CD8-positive, alpha-beta memory T cell (primary cell): ENCODE measurements at regions not wholly inside any gene's neighbourhood (a gene's known extent, or its start where the extent isn't known, plus 50 kb on each side); places are given as distances from the start of the nearest gene placed in this dataset.

Experiments
- CTCF ChIA-PET: fragments of 350-600 bp; sonication (Branson Sonifier 250); formaldehyde crosslinking; loops from one replicate; lab custom pipeline; 2021; ENCODE audit warnings: antibody characterized with exemption; lab: Charles Lee
- POLR2A ChIA-PET: fragments of 350-600 bp; sonication (Branson Sonifier 250); formaldehyde crosslinking; loops from one replicate; lab custom pipeline; 2021; ENCODE audit warnings: antibody characterized with exemption; lab: Charles Lee
- DNase-seq, 5 donors: peaks; one replicate each; pipeline versions ENCODE4 v3.0.0 to v3.0.0-alpha.2; 2020 to 2022; ENCODE audit warnings: mixed read lengths in 1 of 5
- H3K27ac ChIP-seq: one replicate; pipeline ENCODE4 v1.7.0; 2013; ENCODE audit warnings: low read depth, mild to moderate bottlenecking, low read length, moderate library complexity
- H3K27me3 ChIP-seq: 2 replicates; pipeline ENCODE4 v1.7.0; 2013; ENCODE audit warnings: low read length, mild to moderate bottlenecking; ENCODE audit not compliant: insufficient read depth, poor library complexity, severe bottlenecking
- H3K36me3 ChIP-seq: 2 replicates; pipeline ENCODE4 v1.7.0; 2013; ENCODE audit warnings: mild to moderate bottlenecking, low read length, moderate library complexity; ENCODE audit not compliant: insufficient read depth
- H3K4me1 ChIP-seq: 2 replicates; pipeline ENCODE4 v1.7.0; 2013; ENCODE audit warnings: mild to moderate bottlenecking, low read length, moderate library complexity; ENCODE audit not compliant: insufficient read depth
- H3K4me3 ChIP-seq: 2 replicates; pipeline ENCODE4 v1.7.0; 2013; ENCODE audit warnings: mild to moderate bottlenecking, low read length
- H3K9me3 ChIP-seq: 2 replicates; pipeline ENCODE4 v1.7.0; 2013; ENCODE audit warnings: mild to moderate bottlenecking, low read length
- H3K27ac Mint-ChIP-seq, 8 donors: one replicate each; pipeline ENCODE4 v1.8.0; 2020 to 2021; ENCODE audit warnings: mixed read lengths in 8 of 8, mild to moderate bottlenecking in 6 of 8, inconsistent platforms in 3 of 8, moderate library complexity in 3 of 8
- H3K27me3 Mint-ChIP-seq, 2 donors: one replicate each; pipeline ENCODE4 v1.8.0; 2020 to 2021; ENCODE audit warnings: mixed read lengths in 2 of 2, mild to moderate bottlenecking in 1 of 2, moderate library complexity in 1 of 2
- H3K36me3 Mint-ChIP-seq, 3 donors: one replicate each; pipeline ENCODE4 v1.8.0; 2020 to 2021; ENCODE audit warnings: mixed read lengths in 3 of 3, inconsistent platforms in 1 of 3, mild to moderate bottlenecking in 1 of 3
- H3K4me1 Mint-ChIP-seq, 3 donors: one replicate each; pipeline ENCODE4 v1.8.0; 2020 to 2021; ENCODE audit warnings: mixed read lengths in 3 of 3, inconsistent platforms in 1 of 3, mild to moderate bottlenecking in 1 of 3
- H3K4me3 Mint-ChIP-seq, 7 donors: one replicate each; pipeline ENCODE4 v1.8.0; 2020 to 2021; ENCODE audit warnings: mixed read lengths in 7 of 7, mild to moderate bottlenecking in 6 of 7, moderate library complexity in 4 of 7, inconsistent platforms in 2 of 7
- H3K9me3 Mint-ChIP-seq, 5 donors: one replicate each; pipeline ENCODE4 v1.8.0; 2020 to 2022; ENCODE audit warnings: mixed read lengths in 5 of 5, mild to moderate bottlenecking in 3 of 5, moderate library complexity in 2 of 5, inconsistent platforms in 1 of 5

DNA sequence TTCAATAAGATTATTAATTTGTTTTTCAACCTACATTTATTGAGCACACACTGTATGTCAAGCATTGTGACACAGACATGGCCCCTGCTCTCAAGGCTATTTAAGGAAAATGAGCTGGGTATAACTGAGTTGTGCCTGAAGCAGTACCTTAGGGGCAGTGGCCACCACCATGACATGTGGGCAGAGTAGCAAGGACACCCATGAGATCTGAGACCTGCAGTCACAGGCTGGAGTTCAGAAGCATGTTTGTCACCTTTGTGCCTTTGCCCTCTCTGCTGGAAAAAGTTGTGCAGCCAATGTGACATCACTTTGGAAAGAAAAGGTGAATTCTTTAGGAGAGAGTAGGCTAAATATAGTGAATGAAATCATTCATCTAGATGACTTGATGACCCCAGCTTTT lies 501.3 kb downstream of the BCOR start:
- Mint-ChIP-seq H3K9me3 (no peaks in the 10 kb centered on the region), H3K36me3 (no peaks in the 10 kb centered on the region), H3K27ac (no peak overlapping the region), H3K27me3 (peaks cover 0 to 9% of the 10 kb centered on the region in 2 donors), H3K4me3 (no peak overlapping the region), H3K4me1 (no peaks in the 10 kb centered on the region)
- DNase-seq, result no peak
- POLR2A ChIA-PET, result no interaction called here
- Histone ChIP-seq H3K27me3 (no peaks in the 10 kb centered on the region), H3K4me3 (no peak overlapping the region), H3K9me3 (no peaks in the 10 kb centered on the region), H3K27ac (no peak overlapping the region), H3K36me3 (no peaks in the 10 kb centered on the region), H3K4me1 (no peaks in the 10 kb centered on the region)
- CTCF ChIA-PET, result no interaction called here

DNA sequence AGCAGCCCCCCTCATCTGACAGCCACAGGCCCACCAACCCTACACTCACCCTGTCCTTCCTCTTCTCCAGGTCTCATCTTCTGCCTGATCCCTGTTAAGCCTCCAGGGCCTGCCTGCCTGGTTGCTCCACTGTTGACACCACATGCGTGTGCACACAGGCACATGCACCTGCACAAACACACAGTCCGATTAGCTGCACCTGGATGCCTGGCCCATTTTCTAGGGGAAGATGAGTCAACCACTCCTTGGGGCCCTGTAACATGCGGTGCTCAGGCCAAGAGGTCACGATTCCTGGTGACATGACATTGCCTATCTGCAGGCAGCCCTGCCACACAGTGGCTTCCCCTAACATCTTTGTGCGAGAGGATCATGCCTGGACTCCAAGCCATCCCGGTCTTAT lies 498.4 kb downstream of the BCOR start:
- H3K27me3 Mint-ChIP-seq, result peaks cover 4 to 7% of the 10 kb centered on the region in 2 donors
- Histone ChIP-seq H3K36me3 (no peaks in the 10 kb centered on the region), H3K9me3 (no peaks in the 10 kb centered on the region), H3K4me1 (no peaks in the 10 kb centered on the region), H3K4me3 (no peak overlapping the region), H3K27me3 (no peaks in the 10 kb centered on the region), H3K27ac (no peak overlapping the region)
- no peaks in the 10 kb centered on the region for H3K36me3 Mint-ChIP-seq
- ChIA-PET CTCF (no interaction called here), POLR2A (no interaction called here)
- no peak overlapping the region for H3K4me3 Mint-ChIP-seq
- H3K9me3 Mint-ChIP-seq, result no peaks in the 10 kb centered on the region
- H3K4me1 Mint-ChIP-seq, result no peaks in the 10 kb centered on the region
- no peak overlapping the region for H3K27ac Mint-ChIP-seq
- DNase-seq, result no peak

DNA sequence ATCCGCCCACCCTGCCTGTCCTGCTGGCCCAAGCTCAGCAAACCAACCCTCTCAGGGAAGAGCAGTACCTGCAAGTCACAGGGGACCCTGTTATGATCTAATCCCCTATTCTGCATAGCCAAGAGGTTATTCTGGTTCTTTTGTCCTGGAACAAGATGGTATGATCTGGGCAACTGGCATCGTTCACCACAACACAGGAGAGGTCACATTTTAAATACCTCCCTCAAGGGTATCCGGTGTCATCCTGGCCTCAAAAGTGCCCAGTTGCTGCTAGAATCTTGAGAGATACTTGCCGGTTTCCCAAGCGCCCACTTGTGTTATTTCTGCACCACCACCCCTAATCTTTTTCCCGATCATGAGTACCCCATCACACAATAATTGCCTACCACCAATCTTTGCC lies 497.5 kb downstream of the BCOR start:
- Histone ChIP-seq H3K27me3 (no peaks in the 10 kb centered on the region), H3K4me1 (no peaks in the 10 kb centered on the region), H3K4me3 (no peak overlapping the region), H3K27ac (no peak overlapping the region), H3K36me3 (no peaks in the 10 kb centered on the region), H3K9me3 (no peaks in the 10 kb centered on the region)
- peaks cover 4 to 10% of the 10 kb centered on the region in 2 donors for H3K27me3 Mint-ChIP-seq
- H3K4me3 Mint-ChIP-seq, result no peak overlapping the region
- H3K27ac Mint-ChIP-seq, result no peak overlapping the region
- no peaks in the 10 kb centered on the region for H3K9me3 Mint-ChIP-seq
- H3K4me1 Mint-ChIP-seq, result no peaks in the 10 kb centered on the region
- CTCF ChIA-PET, result no interaction called here
- no peak for DNase-seq
- no peaks in the 10 kb centered on the region for H3K36me3 Mint-ChIP-seq
- POLR2A ChIA-PET, result no interaction called here

DNA sequence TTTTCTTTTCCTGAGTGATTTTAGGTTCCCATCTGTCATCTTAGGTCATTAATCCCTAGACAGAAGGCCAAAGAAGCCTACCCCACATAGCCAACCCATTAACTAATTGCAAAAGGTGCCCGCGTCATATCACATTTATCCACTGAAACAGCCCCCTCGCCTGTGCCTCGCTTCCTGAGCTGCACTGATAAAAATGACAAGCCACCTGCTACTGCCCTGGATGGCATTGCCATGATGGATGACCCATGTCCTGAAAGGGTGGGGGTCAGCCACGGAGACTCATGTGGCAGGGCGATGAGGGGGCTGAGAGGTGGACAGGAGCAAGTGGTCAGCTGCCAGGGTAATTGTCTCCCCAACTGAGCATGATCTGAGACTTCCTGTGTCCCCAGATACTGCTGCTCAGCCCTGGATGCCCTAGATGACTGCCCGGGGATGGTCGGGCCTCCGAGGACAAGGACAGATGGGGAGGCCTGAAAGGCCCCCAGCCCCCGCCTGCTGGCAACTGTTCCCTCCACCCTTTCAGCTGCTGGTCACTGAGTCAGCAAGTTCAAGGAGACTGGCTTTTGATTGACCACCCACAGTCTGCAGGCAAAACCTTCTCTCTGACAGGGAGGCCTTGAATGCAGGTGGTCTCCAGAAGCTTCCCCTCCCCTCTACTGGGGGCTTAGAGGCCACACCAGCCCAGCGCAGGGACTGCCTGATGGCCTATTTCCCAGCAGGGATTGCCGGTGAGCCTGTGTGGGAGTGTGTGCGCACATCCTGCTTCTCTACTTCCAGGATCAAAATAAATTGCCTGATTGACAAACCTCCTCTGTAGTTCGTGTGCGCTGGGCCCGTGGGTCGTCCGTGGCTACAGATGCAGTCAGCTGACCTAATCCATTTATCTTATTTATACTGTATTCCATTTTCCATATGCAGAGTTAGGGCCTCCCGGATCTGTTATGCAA lies 496.3 kb downstream of the BCOR start:
- no peaks in the 10 kb centered on the region for H3K9me3 Mint-ChIP-seq
- H3K27ac Mint-ChIP-seq, result no peak overlapping the region
- no peaks in the 10 kb centered on the region for H3K27me3 ChIP-seq
- peaks cover 8 to 17% of the 10 kb centered on the region in 2 donors for H3K27me3 Mint-ChIP-seq
- no peaks in the 10 kb centered on the region for H3K4me1 ChIP-seq
- ChIA-PET CTCF (no interaction called here), POLR2A (no interaction called here)
- H3K27ac ChIP-seq, result no peak overlapping the region
- H3K4me3 Mint-ChIP-seq, result no peak overlapping the region
- no peaks in the 10 kb centered on the region for H3K9me3 ChIP-seq
- H3K4me1 Mint-ChIP-seq, result no peaks in the 10 kb centered on the region
- no peak for DNase-seq
- H3K4me3 ChIP-seq, result no peak overlapping the region
- H3K36me3 Mint-ChIP-seq, result no peaks in the 10 kb centered on the region
- H3K36me3 ChIP-seq, result no peaks in the 10 kb centered on the region

DNA sequence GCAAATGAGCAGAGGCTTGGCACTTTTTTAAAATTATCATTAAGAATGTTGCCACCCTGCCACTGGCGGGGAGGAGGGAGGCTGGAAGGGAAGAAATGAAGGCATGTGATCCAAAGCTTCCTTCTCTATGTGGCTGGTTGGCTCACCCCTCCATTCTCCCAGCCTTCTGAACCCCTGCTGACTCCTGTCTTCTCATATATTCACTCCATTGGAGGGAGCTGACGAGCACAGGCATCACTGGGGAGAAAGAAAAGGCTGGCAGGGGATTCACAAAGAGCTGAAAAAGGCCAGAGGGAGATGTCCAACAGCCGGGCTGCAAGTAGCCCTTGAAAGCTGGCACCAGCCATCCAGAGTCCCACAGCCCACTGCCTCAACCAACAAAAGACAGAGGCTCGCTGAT lies 495.6 kb downstream of the BCOR start:
- Histone ChIP-seq H3K4me1 (no peaks in the 10 kb centered on the region), H3K36me3 (no peaks in the 10 kb centered on the region), H3K9me3 (no peaks in the 10 kb centered on the region), H3K27ac (no peak overlapping the region), H3K4me3 (no peak overlapping the region), H3K27me3 (no peaks in the 10 kb centered on the region)
- Mint-ChIP-seq H3K4me1 (no peaks in the 10 kb centered on the region), H3K4me3 (no peak overlapping the region), H3K27ac (no peak overlapping the region), H3K36me3 (no peaks in the 10 kb centered on the region), H3K27me3 (peaks cover 8 to 19% of the 10 kb centered on the region in 2 donors), H3K9me3 (peaks cover 0 to 3% (median 0%) of the 10 kb centered on the region in 5 donors)
- ChIA-PET POLR2A (no interaction called here), CTCF (no interaction called here)
- no peak for DNase-seq

DNA sequence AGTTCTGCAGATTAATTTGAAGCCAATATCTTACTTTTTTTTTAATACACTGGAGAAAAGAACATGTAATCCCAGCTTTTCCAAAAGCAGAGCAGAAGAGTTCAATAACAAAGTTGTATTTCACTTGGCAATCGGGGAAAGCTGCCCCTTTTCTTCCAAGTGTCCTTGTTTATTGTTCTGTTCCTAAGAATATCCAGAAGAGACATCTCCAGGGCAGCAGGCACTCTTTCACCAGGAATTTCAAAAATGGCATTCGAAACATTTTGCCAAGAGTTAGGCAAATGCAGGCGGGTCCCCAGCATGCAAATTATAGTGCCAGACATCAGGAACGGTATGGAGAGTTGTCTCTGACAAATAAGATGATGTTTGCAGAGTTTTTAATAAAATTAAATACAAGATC lies 494.5 kb downstream of the BCOR start:
- H3K9me3 Mint-ChIP-seq, result peaks cover 0 to 3% (median 0%) of the 10 kb centered on the region in 5 donors
- no peaks in the 10 kb centered on the region for H3K9me3 ChIP-seq
- H3K27ac ChIP-seq, result no peak overlapping the region
- H3K4me1 ChIP-seq, result no peaks in the 10 kb centered on the region
- no peaks in the 10 kb centered on the region for H3K4me1 Mint-ChIP-seq
- CTCF ChIA-PET, result no interaction called here
- no peaks in the 10 kb centered on the region for H3K36me3 Mint-ChIP-seq
- H3K27me3 ChIP-seq, result no peaks in the 10 kb centered on the region
- POLR2A ChIA-PET, result no interaction called here
- no peak overlapping the region for H3K27ac Mint-ChIP-seq
- no peaks in the 10 kb centered on the region for H3K36me3 ChIP-seq
- H3K4me3 ChIP-seq, result no peak overlapping the region
- peaks cover 14 to 15% of the 10 kb centered on the region in 2 donors for H3K27me3 Mint-ChIP-seq
- no peak overlapping the region for H3K4me3 Mint-ChIP-seq
- no peak for DNase-seq

DNA sequence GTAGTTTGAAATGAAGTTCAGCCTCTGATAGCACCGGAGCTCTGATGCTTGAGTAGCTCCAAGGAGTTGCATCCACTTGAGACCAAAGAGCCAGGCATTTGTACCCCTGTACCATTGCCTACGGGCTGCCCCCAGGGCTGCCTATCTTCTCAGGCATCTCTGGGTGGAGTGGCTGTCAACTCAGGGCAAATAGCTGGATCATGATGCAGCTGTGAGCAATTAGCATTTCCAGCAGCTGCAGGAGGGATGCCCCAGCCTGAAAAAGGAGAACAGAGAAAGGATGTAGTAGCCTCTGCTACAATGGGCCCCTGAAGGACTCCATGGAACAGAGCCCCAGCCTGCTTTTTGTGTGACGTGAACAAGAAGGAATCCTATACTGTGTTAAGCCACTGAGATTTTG lies 492.6 kb downstream of the BCOR start:
- no peak overlapping the region for H3K27ac Mint-ChIP-seq
- H3K4me1 Mint-ChIP-seq, result no peaks in the 10 kb centered on the region
- no peaks in the 10 kb centered on the region for H3K27me3 ChIP-seq
- POLR2A ChIA-PET, result no interaction called here
- no peaks in the 10 kb centered on the region for H3K4me1 ChIP-seq
- no peak for DNase-seq
- no peaks in the 10 kb centered on the region for H3K36me3 ChIP-seq
- CTCF ChIA-PET, result no interaction called here
- no peak overlapping the region for H3K4me3 Mint-ChIP-seq
- no peaks in the 10 kb centered on the region for H3K9me3 ChIP-seq
- H3K9me3 Mint-ChIP-seq, result peaks cover 0 to 3% (median 0%) of the 10 kb centered on the region in 5 donors
- H3K27me3 Mint-ChIP-seq, result peaks cover 14 to 16% of the 10 kb centered on the region in 2 donors
- no peak overlapping the region for H3K4me3 ChIP-seq
- H3K36me3 Mint-ChIP-seq, result no peaks in the 10 kb centered on the region
- H3K27ac ChIP-seq, result no peak overlapping the region

DNA sequence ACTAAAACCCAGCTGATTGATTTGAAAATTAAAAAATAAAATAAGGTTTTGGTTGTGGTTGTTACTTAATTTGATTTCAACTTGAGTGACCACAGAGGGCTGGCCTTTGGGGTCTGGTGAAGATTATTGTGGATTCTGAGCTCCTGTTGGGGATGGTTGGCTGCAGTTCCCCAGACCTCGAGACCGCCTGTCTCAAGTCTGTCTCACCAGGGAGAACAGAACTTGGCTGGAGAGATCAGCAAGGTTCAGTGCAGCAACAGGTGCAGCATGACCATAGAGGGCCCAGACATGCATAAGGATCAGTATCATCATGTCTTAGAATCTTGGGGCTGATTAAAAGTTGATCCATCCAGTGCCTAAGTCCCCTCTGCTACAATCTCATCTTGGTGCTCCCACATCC lies 491.9 kb downstream of the BCOR start:
- Histone ChIP-seq H3K27ac (no peak overlapping the region), H3K4me1 (no peaks in the 10 kb centered on the region), H3K9me3 (no peaks in the 10 kb centered on the region), H3K36me3 (no peaks in the 10 kb centered on the region), H3K4me3 (no peak overlapping the region), H3K27me3 (no peaks in the 10 kb centered on the region)
- no peaks in the 10 kb centered on the region for H3K36me3 Mint-ChIP-seq
- DNase-seq, result no peak
- H3K9me3 Mint-ChIP-seq, result peaks cover 0 to 3% (median 0%) of the 10 kb centered on the region in 5 donors
- no peak overlapping the region for H3K4me3 Mint-ChIP-seq
- H3K27me3 Mint-ChIP-seq, result peaks cover 15 to 23% of the 10 kb centered on the region in 2 donors
- H3K27ac Mint-ChIP-seq, result no peak overlapping the region
- CTCF ChIA-PET, result no interaction called here
- no peaks in the 10 kb centered on the region for H3K4me1 Mint-ChIP-seq
- POLR2A ChIA-PET, result no interaction called here
